GM12878 (cell line): ENCODE measurements at regions not wholly inside any gene's neighbourhood (a gene's known extent, or its start where the extent isn't known, plus 50 kb on each side); places are given as distances from the start of the nearest gene placed in this dataset.

Experiments
- ATAC-seq: fragments of 200-7000 bp; cut with Tn5 transposase; 3 replicates; pipeline ENCODE4 v1.9.1; 2020; ENCODE audit warnings: mild to moderate bottlenecking, moderate library complexity
- BruUV-seq: library from RNA; stranded (reverse); fragments of 400-500 nt; replicated peaks from 2 replicates; lab custom pipeline; 2021; lab: Mats Ljungman, UMichigan
- CTCF ChIA-PET: fragments of 300-600 bp; sonication (Branson Sonifier 250); formaldehyde crosslinking; extraction: SDS; loops from one replicate; lab custom pipeline; 2021; ENCODE audit warnings: inconsistent platforms; lab: Yijun Ruan, JAX
- POLR2A ChIA-PET: fragments of 350-600 bp; formaldehyde crosslinking; extraction: SDS; loops from one replicate; lab custom pipeline; 2021; ENCODE audit warnings: inconsistent platforms; lab: Charles Lee
- RAD21 ChIA-PET: fragments of 300-600 bp; sonication (Branson Sonifier 250); formaldehyde crosslinking; loops from one replicate; lab custom pipeline; 2023; ENCODE audit warnings: antibody characterized with exemption; ENCODE audit not compliant: unreplicated experiment; lab: Charles Lee
- SMC1A ChIA-PET: fragments of 300-600 bp; sonication (Branson Sonifier 250); formaldehyde crosslinking; loops from one replicate; lab custom pipeline; 2023; ENCODE audit not compliant: unreplicated experiment, uncharacterized antibody; lab: Charles Lee
- DNase-seq: peaks from one replicate; pipeline ENCODE4 v3.0.0-alpha.2; 2011; ENCODE audit warnings: low read depth, low spot score
- FAIRE-seq: peaks from 3 replicates; lab custom pipeline; 2011; peaks lifted over from hg19 to GRCh38; lab: Jason Lieb, UNC
- H2AFZ ChIP-seq: 2 replicates; pipeline ENCODE4 v1.6.0; 2011; ENCODE audit warnings: low read depth, low read length, control low read depth; ENCODE audit not compliant: control insufficient read depth
- H3K27ac ChIP-seq: 2 replicates; pipeline ENCODE4 v1.5.1; 2011; ENCODE audit warnings: control low read depth; ENCODE audit not compliant: control insufficient read depth, insufficient read depth
- H3K27me3 ChIP-seq, 2 experiments: replicated peaks in 1 of 2; 2 replicates each; pipeline versions ENCODE4 v1.6.0 to v1.6.1; 2011; ENCODE audit warnings: low read length in 1 of 2; ENCODE audit not compliant: control insufficient read depth in 2 of 2, insufficient read depth in 2 of 2
- H3K36me3 ChIP-seq, 2 experiments: 2 replicates each; pipeline ENCODE4 v1.5.1; 2011; ENCODE audit warnings: low read length in 1 of 2; ENCODE audit not compliant: control insufficient read depth in 2 of 2, insufficient read depth in 2 of 2
- H3K4me1 ChIP-seq: 2 replicates; pipeline ENCODE4 v1.6.1; 2011; ENCODE audit warnings: mild to moderate bottlenecking, low read length, moderate library complexity, mixed read lengths; ENCODE audit not compliant: control insufficient read depth, insufficient read depth
- H3K4me2 ChIP-seq: 2 replicates; pipeline ENCODE4 v1.6.0; 2011; ENCODE audit warnings: control low read depth; ENCODE audit not compliant: control insufficient read depth, insufficient read depth
- H3K4me3 ChIP-seq: fragments of 200-600 bp; sonication (generic); 2 replicates; pipeline ENCODE4 v1.5.1; 2016
- H3K79me2 ChIP-seq: 2 replicates; pipeline ENCODE4 v1.6.0; 2011; ENCODE audit warnings: low read length; ENCODE audit not compliant: control insufficient read depth, insufficient read depth
- H3K9ac ChIP-seq: 2 replicates; pipeline ENCODE4 v1.8.0; 2011; ENCODE audit warnings: low read length, control low read depth, mixed read lengths; ENCODE audit not compliant: control insufficient read depth, insufficient read depth
- H3K9me3 ChIP-seq: replicated peaks from 3 replicates; pipeline ENCODE4 v1.5.1; 2011; ENCODE audit warnings: mild to moderate bottlenecking, low read length; ENCODE audit not compliant: control insufficient read depth, insufficient read depth
- H4K20me1 ChIP-seq: 2 replicates; pipeline ENCODE4 v1.6.0; 2011; ENCODE audit not compliant: control insufficient read depth, insufficient read depth
- BACH1 ChIP-seq: fragments of 450-650 bp; IDR thresholded peaks from 2 replicates; pipeline ENCODE4 v1.6.1; 2017; ENCODE audit warnings: mild to moderate bottlenecking, borderline replicate concordance
- BCL3 ChIP-seq: IDR thresholded peaks from 2 replicates; pipeline ENCODE4 v1.6.1; 2011; ENCODE audit warnings: borderline replicate concordance, low read depth, mild to moderate bottlenecking, moderate library complexity, low read length; ENCODE audit not compliant: insufficient read depth, poor library complexity, severe bottlenecking
- CHD4 ChIP-seq: fragments of 200-600 bp; sonication (generic); IDR thresholded peaks from 2 replicates; pipeline ENCODE4 v1.6.1; 2016; ENCODE audit warnings: mild to moderate bottlenecking
- ESRRA ChIP-seq: IDR thresholded peaks from 2 replicates; pipeline ENCODE4 v1.6.1; 2012; ENCODE audit warnings: mild to moderate bottlenecking, low read length, improper control_type of control experiment
- ETV6 ChIP-seq, 2 experiments: fragments of 450-650 bp in 1 of 2; IDR thresholded peaks in 1 of 2; conservative IDR thresholded peaks in 1 of 2; 2 replicates each; pipeline ENCODE4 v1.6.1; 2014; ENCODE audit warnings: antibody characterized with exemption in 1 of 2, borderline replicate concordance in 1 of 2, low read depth in 1 of 2, mild to moderate bottlenecking in 1 of 2, moderate library complexity in 1 of 2
- EZH2 ChIP-seq: IDR thresholded peaks from 2 replicates; pipeline ENCODE4 v1.6.1; 2012; ENCODE audit warnings: low read depth, mild to moderate bottlenecking, control low read depth, inconsistent platforms, low read length, borderline replicate concordance; ENCODE audit not compliant: control insufficient read depth
- HSF1 ChIP-seq: fragments of 150-350 bp; IDR thresholded peaks from 2 replicates; pipeline ENCODE4 v1.6.1; 2014; ENCODE audit warnings: mild to moderate bottlenecking, low read depth, low read length
- IRF5 ChIP-seq: fragments of 450-650 bp; IDR thresholded peaks from 2 replicates; pipeline ENCODE4 v1.6.1; 2017; ENCODE audit warnings: borderline replicate concordance
- NR2C2 ChIP-seq: IDR thresholded peaks from 2 replicates; pipeline ENCODE4 v1.6.1; 2011; ENCODE audit warnings: borderline replicate concordance, low read depth; ENCODE audit not compliant: control insufficient read depth, insufficient read length
- RAD51 ChIP-seq: fragments of 450-650 bp; IDR thresholded peaks from 2 replicates; pipeline ENCODE4 v1.6.1; 2016; ENCODE audit warnings: moderate library complexity, mild to moderate bottlenecking, inconsistent platforms
- SMAD1 ChIP-seq: fragments of 450-650 bp; IDR thresholded peaks from 2 replicates; pipeline ENCODE4 v1.6.1; 2018; ENCODE audit warnings: mild to moderate bottlenecking, low read depth; ENCODE audit not compliant: partially characterized antibody
- SPI1 ChIP-seq: IDR thresholded peaks from 2 replicates; pipeline ENCODE4 v1.6.1; 2011; ENCODE audit warnings: low read depth, mild to moderate bottlenecking, low read length, moderate library complexity, borderline replicate concordance; ENCODE audit not compliant: insufficient read depth
- ZNF592 ChIP-seq: fragments of 450-650 bp; IDR thresholded peaks from 2 replicates; pipeline ENCODE4 v1.6.1; 2017; ENCODE audit warnings: mild to moderate bottlenecking, moderate library complexity
- WGBS: methylation state at CpG from one replicate; pipeline ENCODE4 v1.1.6; 2016; ENCODE audit warnings: low lambda C conversion rate; ENCODE audit not compliant: insufficient replicate concordance, insufficient coverage; ENCODE audit errors: missing lambda C conversion rate; 5-methylcytosine and 5-hydroxymethylcytosine counted together
- in situ Hi-C: fragments of 300-500 bp; cut with MboI; formaldehyde crosslinking; loops from 9 replicates; pipeline ENCODE4 v1.14.3; 2018; ENCODE audit warnings: mixed read lengths
- intact Hi-C: fragments of 100-400 bp; cut with micrococcal nuclease; formaldehyde crosslinking; loops from one replicate; pipeline ENCODE4 v1.14.2; 2022; ENCODE audit not compliant: unreplicated experiment

GRCh38 chr6:150308812-150309645, 59.8 kb upstream of the IYD start:
- FAIRE-seq = no peak
- TF ChIP-seq CHD4 (no peak), ZNF592 (no peak), RAD51 (no peak), SMAD1 (no peak), EZH2 (no peak), BCL3 (no peak), HSF1 (no peak), BACH1 (no peak), SPI1 (no peak), IRF5 (no peak), ETV6 (conservative IDR thresholded peaks at IDR 0.05 in 1 of 2, IDR thresholded peaks at IDR 0.05 in 1 of 2; ENCODE audit: borderline replicate concordance in 1 of 2, low read depth in 1 of 2) (no peak), NR2C2 (no peak), ESRRA (no peak)

More at GRCh38 chr6:150308812-150309645, 59.8 kb upstream of the IYD start:
- ChIA-PET RAD21 (no interaction called here), CTCF (interaction anchor here (1.4 kb wide), 1 partner anchor 238 kb away, joined by 4 read pairs; no protein-coding TSS in a partner anchor), SMC1A (interaction anchor here (1.4 kb wide), 1 partner anchor 76 kb away, joined by 3 read pairs; no protein-coding TSS in a partner anchor), POLR2A (no interaction called here)
- no TSS peak for BruUV-seq
- no peak for ATAC-seq
- intact Hi-C loops (no loop called here), in situ Hi-C loops (no loop called here)
- Histone ChIP-seq H2AFZ (no peak overlapping the region), H3K79me2 (no peaks in the 10 kb centered on the region), H3K9me3 (no peaks in the 10 kb centered on the region), H3K4me2 (no peak overlapping the region), H3K4me1 (no peaks in the 10 kb centered on the region), H4K20me1 (no peaks in the 10 kb centered on the region), H3K9ac (no peak overlapping the region), H3K27ac (no peak overlapping the region), H3K36me3 (no peaks in the 10 kb centered on the region), H3K4me3 (no peak overlapping the region), H3K27me3 (no peaks in the 10 kb centered on the region; a peak in 1 of 4 replicates)
- no peak for DNase-seq
- WGBS = 24% methylated on average over 11 of the region's 11 CpGs
